Stimulated activated CD4-positive, alpha-beta T cell treated with anti-CD3 and anti-CD28 coated beads, Interleukin-15, amount 100 ng/mL, for 1 hour (primary cell): ENCODE measurements at regions not wholly inside any gene's neighbourhood (a gene's known extent, or its start where the extent isn't known, plus 50 kb on each side); places are given as distances from the start of the nearest gene placed in this dataset.

Experiments used
- DNase-seq, 2 donors: peaks; one replicate each; pipeline ENCODE4 v3.0.0-alpha.2; 2020; ENCODE audit warnings: low read depth in 1 of 2, low spot score in 1 of 2

GRCh38 chr6:98107801-98108200 is 726.6 kb upstream of the POU3F2 start:
- DNase-seq, result no peak

GRCh38 chr6:98116455-98116854 is 717.9 kb upstream of the POU3F2 start:
- no peak for DNase-seq

- DNase-seq, result no peak
Measured at GRCh38 chr6:98117068-98117467, 717.3 kb upstream of the POU3F2 start.

GRCh38 chr6:98118397-98119045 is 715.9 kb upstream of the POU3F2 start:
- DNase-seq, result no peak

GRCh38 chr6:98124171-98124570 is 710.2 kb upstream of the POU3F2 start:
- no peak for DNase-seq

- no peak for DNase-seq
Measured at GRCh38 chr6:98131290-98131990, 702.9 kb upstream of the POU3F2 start.

GRCh38 chr6:98136333-98136732 is 698.0 kb upstream of the POU3F2 start:
- DNase-seq, result no peak

- DNase-seq, result no peak
Measured at GRCh38 chr6:98137391-98137790, 697.0 kb upstream of the POU3F2 start.

- DNase-seq, result no peak
Measured at GRCh38 chr6:98142839-98143238, 691.5 kb upstream of the POU3F2 start.

- DNase-seq, result no peak
Measured at GRCh38 chr6:98146656-98147055, 687.7 kb upstream of the POU3F2 start.

- no peak for DNase-seq
Measured at GRCh38 chr6:98156580-98156979, 677.8 kb upstream of the POU3F2 start.

GRCh38 chr6:98179606-98180005 is 654.8 kb upstream of the POU3F2 start:
- DNase-seq, result no peak

GRCh38 chr6:98200084-98200483 is 634.3 kb upstream of the POU3F2 start:
- no peak for DNase-seq

- DNase-seq, result no peak
Measured at GRCh38 chr6:98203170-98203806, 631.1 kb upstream of the POU3F2 start.

GRCh38 chr6:98212468-98212867 is 621.9 kb upstream of the POU3F2 start:
- DNase-seq, result no peak

GRCh38 chr6:98215531-98215930 is 618.8 kb upstream of the POU3F2 start:
- no peak for DNase-seq

- no peak for DNase-seq
Measured at GRCh38 chr6:98230250-98230649, 604.1 kb upstream of the POU3F2 start.

GRCh38 chr6:98239057-98239456 is 595.3 kb upstream of the POU3F2 start:
- no peak for DNase-seq

- no peak for DNase-seq
Measured at GRCh38 chr6:98241630-98242029, 592.7 kb upstream of the POU3F2 start.

- DNase-seq, result no peak
Measured at GRCh38 chr6:98254624-98255023, 579.8 kb upstream of the POU3F2 start.

GRCh38 chr6:98260382-98260781 is 574.0 kb upstream of the POU3F2 start:
- DNase-seq, result no peak

- DNase-seq, result no peak
Measured at GRCh38 chr6:98272060-98272459, 562.3 kb upstream of the POU3F2 start.
